A673 (cell line): ENCODE measurements at regions not wholly inside any gene's neighbourhood (a gene's known extent, or its start where the extent isn't known, plus 50 kb on each side); places are given as distances from the start of the nearest gene placed in this dataset.
"Not testable (repeated sequence)": the region's sequence is repeated elsewhere in the genome, so short reads cannot be mapped to it uniquely, and the experiment has no call there.

Source experiments
- EZH2 ChIP-seq: fragments of 200-600 bp; sonication (generic); IDR thresholded peaks from 2 replicates; pipeline ENCODE4 v1.6.1; 2017; ENCODE audit warnings: borderline replicate concordance, low read depth, mild to moderate bottlenecking, mixed read lengths, antibody characterized with exemption, low read length; ENCODE audit not compliant: poor library complexity, severe bottlenecking
- TF ChIP-seq, protein P1 (sequence below): fragments of 300-800, 200-600 bp; sonication (generic); conservative IDR thresholded peaks from 2 replicates; pipeline ENCODE4 v1.5.1; 2017; ENCODE audit warnings: low read depth, mild to moderate bottlenecking, antibody characterized with exemption, low read length, moderate library complexity, mixed read lengths

GRCh38 chr21:10382135-10382534, 139.2 kb upstream of the TPTE start:
- TF ChIP-seq, protein P1, sequence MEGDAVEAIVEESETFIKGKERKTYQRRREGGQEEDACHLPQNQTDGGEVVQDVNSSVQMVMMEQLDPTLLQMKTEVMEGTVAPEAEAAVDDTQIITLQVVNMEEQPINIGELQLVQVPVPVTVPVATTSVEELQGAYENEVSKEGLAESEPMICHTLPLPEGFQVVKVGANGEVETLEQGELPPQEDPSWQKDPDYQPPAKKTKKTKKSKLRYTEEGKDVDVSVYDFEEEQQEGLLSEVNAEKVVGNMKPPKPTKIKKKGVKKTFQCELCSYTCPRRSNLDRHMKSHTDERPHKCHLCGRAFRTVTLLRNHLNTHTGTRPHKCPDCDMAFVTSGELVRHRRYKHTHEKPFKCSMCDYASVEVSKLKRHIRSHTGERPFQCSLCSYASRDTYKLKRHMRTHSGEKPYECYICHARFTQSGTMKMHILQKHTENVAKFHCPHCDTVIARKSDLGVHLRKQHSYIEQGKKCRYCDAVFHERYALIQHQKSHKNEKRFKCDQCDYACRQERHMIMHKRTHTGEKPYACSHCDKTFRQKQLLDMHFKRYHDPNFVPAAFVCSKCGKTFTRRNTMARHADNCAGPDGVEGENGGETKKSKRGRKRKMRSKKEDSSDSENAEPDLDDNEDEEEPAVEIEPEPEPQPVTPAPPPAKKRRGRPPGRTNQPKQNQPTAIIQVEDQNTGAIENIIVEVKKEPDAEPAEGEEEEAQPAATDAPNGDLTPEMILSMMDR: not testable (repeated sequence)
- not testable (repeated sequence) for TF ChIP-seq EZH2
